NCI-H2107 treated with DMSO at 0.1 percent for 48 hours (cell line): ENCODE measurements at regions not wholly inside any gene's neighbourhood (a gene's known extent, or its start where the extent isn't known, plus 50 kb on each side); places are given as distances from the start of the nearest gene placed in this dataset.
"Not testable (repeated sequence)": the region's sequence is repeated elsewhere in the genome, so short reads cannot be mapped to it uniquely, and the experiment has no call there.

Experiments used
- DNase-seq: peaks from one replicate; lab custom pipeline; 2025; ENCODE audit not compliant: unreplicated experiment; lab: John Stamatoyannopoulos, UW

- no peak for DNase-seq
Measured at GRCh38 chr6:85287158-85287557, 162.7 kb upstream of the NT5E start.

GRCh38 chr6:85286507-85286906 lies 163.4 kb upstream of the NT5E start:
- DNase-seq, result not testable (repeated sequence)

- DNase-seq, result no peak
Measured at GRCh38 chr6:85285934-85286333, 163.9 kb upstream of the NT5E start.

GRCh38 chr6:85285114-85285513 lies 164.8 kb upstream of the NT5E start:
- no peak for DNase-seq

GRCh38 chr6:85283436-85283835 lies 166.4 kb upstream of the NT5E start:
- no peak for DNase-seq

GRCh38 chr6:85278466-85279035 lies 171.3 kb upstream of the NT5E start:
- no peak for DNase-seq

- not testable (repeated sequence) for DNase-seq
Measured at GRCh38 chr6:85276026-85276425, 173.9 kb upstream of the NT5E start.

- DNase-seq, result no peak
Measured at GRCh38 chr6:85275338-85275985, 174.4 kb upstream of the NT5E start.

- no peak for DNase-seq
Measured at GRCh38 chr6:85273870-85274269, 176.0 kb upstream of the NT5E start.

- no peak for DNase-seq
Measured at GRCh38 chr6:85273046-85273445, 176.8 kb upstream of the NT5E start.

- DNase-seq, result no peak
Measured at GRCh38 chr6:85272592-85272991, 177.3 kb upstream of the NT5E start.

GRCh38 chr6:85262621-85263020 lies 187.3 kb upstream of the NT5E start:
- DNase-seq, result no peak

GRCh38 chr6:85261271-85261670 lies 188.6 kb upstream of the NT5E start:
- DNase-seq, result no peak

GRCh38 chr6:85255661-85256060 lies 194.2 kb upstream of the NT5E start:
- no peak for DNase-seq

- DNase-seq, result no peak
Measured at GRCh38 chr6:85252552-85252951, 197.3 kb upstream of the NT5E start.

- no peak for DNase-seq
Measured at GRCh38 chr6:85252085-85252484, 197.8 kb upstream of the NT5E start.

- DNase-seq, result no peak
Measured at GRCh38 chr6:85251300-85251699, 198.6 kb upstream of the NT5E start.

GRCh38 chr6:85250586-85251220 lies 199.2 kb upstream of the NT5E start:
- DNase-seq, result no peak

- no peak for DNase-seq
Measured at GRCh38 chr6:85245004-85245403, 204.9 kb upstream of the NT5E start.

GRCh38 chr6:85241498-85242052 lies 208.3 kb upstream of the NT5E start:
- DNase-seq, result no peak

GRCh38 chr6:85240787-85241385 lies 209.0 kb upstream of the NT5E start:
- no peak for DNase-seq

- DNase-seq, result no peak
Measured at GRCh38 chr6:85237478-85237877, 212.4 kb upstream of the NT5E start.
